Mammary epithelial cell (primary cell): ENCODE measurements at regions not wholly inside any gene's neighbourhood (a gene's known extent, or its start where the extent isn't known, plus 50 kb on each side); places are given as distances from the start of the nearest gene placed in this dataset.

ENCODE experiments used
- EZH2 ChIP-seq: IDR thresholded peaks from 2 replicates; pipeline ENCODE4 v1.6.1; 2012; ENCODE audit warnings: low read length, inconsistent platforms, borderline replicate concordance
- TF ChIP-seq, protein P1 (sequence below), 2 donors: IDR thresholded peaks in 1 of 2; conservative IDR thresholded peaks in 1 of 2; 2 replicates each; pipeline ENCODE4 v1.5.1; 2011 to 2012; ENCODE audit warnings: inconsistent platforms in 2 of 2, low read length in 2 of 2, mild to moderate bottlenecking in 2 of 2, control low read depth in 1 of 2, low read depth in 1 of 2; ENCODE audit not compliant: insufficient read depth in 1 of 2; ENCODE audit errors: extremely low read depth in 1 of 2

DNA sequence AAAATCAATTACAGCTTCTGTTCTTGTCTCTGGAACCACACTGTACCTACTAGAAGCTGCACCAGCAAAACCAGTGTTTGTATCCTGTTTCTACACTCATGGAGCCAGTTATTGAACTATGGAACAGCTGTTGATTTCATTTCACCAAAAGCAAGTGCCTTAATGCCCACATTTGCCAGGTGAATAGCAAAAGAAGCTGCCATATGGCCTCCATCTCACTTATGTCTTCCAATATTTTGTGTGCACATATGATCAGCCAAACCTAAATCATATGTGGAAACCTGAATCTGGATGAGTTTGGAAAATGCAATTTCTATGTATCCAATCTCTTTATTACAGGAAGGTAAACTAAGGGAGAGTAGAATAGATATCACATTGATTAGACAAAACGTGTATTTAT lies 415.8 kb upstream of the GRID2 start:
- TF ChIP-seq, protein P1, sequence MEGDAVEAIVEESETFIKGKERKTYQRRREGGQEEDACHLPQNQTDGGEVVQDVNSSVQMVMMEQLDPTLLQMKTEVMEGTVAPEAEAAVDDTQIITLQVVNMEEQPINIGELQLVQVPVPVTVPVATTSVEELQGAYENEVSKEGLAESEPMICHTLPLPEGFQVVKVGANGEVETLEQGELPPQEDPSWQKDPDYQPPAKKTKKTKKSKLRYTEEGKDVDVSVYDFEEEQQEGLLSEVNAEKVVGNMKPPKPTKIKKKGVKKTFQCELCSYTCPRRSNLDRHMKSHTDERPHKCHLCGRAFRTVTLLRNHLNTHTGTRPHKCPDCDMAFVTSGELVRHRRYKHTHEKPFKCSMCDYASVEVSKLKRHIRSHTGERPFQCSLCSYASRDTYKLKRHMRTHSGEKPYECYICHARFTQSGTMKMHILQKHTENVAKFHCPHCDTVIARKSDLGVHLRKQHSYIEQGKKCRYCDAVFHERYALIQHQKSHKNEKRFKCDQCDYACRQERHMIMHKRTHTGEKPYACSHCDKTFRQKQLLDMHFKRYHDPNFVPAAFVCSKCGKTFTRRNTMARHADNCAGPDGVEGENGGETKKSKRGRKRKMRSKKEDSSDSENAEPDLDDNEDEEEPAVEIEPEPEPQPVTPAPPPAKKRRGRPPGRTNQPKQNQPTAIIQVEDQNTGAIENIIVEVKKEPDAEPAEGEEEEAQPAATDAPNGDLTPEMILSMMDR (conservative IDR thresholded peaks at IDR 0.05 in 1 of 2, IDR thresholded peaks at IDR 0.05 in 1 of 2; ENCODE audit: extremely low read depth in 1 of 2, insufficient read depth in 1 of 2, low read depth in 1 of 2, low read length in 2 of 2), result no peak
- TF ChIP-seq EZH2, result no peak
